Lung (tissue), 11 donors: ENCODE measurements at regions not wholly inside any gene's neighbourhood (a gene's known extent, or its start where the extent isn't known, plus 50 kb on each side); places are given as distances from the start of the nearest gene placed in this dataset.

Source experiments
- ATAC-seq: fragments of 200-7000 bp; cut with Tn5 transposase; one replicate; pipeline ENCODE4 v1.9.1; 2020; ENCODE audit warnings: moderate number of reproducible peaks; ENCODE audit not compliant: insufficient read depth, low FRiP score
- DNase-seq, 3 donors: peaks; one replicate each; pipeline ENCODE4 v3.0.0-alpha.2; 2013 to 2017
- H3K27ac ChIP-seq, 2 donors: one replicate each; pipeline ENCODE4 v1.5.1; 2013; ENCODE audit warnings: mild to moderate bottlenecking in 2 of 2, moderate library complexity in 2 of 2, control low read depth in 1 of 2, inconsistent platforms in 1 of 2, low read depth in 1 of 2, low read length in 1 of 2
- H3K27me3 ChIP-seq, 3 donors: one replicate each; pipeline ENCODE4 v1.5.1; 2013; ENCODE audit warnings: low read length in 2 of 3; ENCODE audit not compliant: control insufficient read depth in 3 of 3, insufficient read depth in 3 of 3
- H3K36me3 ChIP-seq, 4 donors: one replicate each; pipeline ENCODE4 v1.5.1; 2013; ENCODE audit warnings: low read length in 4 of 4, mild to moderate bottlenecking in 1 of 4, moderate library complexity in 1 of 4; ENCODE audit not compliant: control insufficient read depth in 4 of 4, insufficient read depth in 4 of 4
- H3K4me1 ChIP-seq, 5 donors: one replicate each; pipeline ENCODE4 v1.5.1; 2013; ENCODE audit warnings: low read length in 5 of 5, mild to moderate bottlenecking in 2 of 5, moderate library complexity in 1 of 5; ENCODE audit not compliant: control insufficient read depth in 5 of 5, insufficient read depth in 5 of 5
- H3K4me3 ChIP-seq: one replicate; pipeline ENCODE4 v1.5.1; 2013; ENCODE audit warnings: mild to moderate bottlenecking, control low read depth, moderate library complexity
- H3K9ac ChIP-seq, 2 donors: one replicate each; pipeline ENCODE4 v1.5.1; 2013; ENCODE audit warnings: low read length in 2 of 2, control low read depth in 1 of 2; ENCODE audit not compliant: insufficient read depth in 1 of 2
- H3K9me3 ChIP-seq, 4 donors: one replicate each; pipeline ENCODE4 v1.5.1; 2013; ENCODE audit warnings: low read length in 3 of 4, mild to moderate bottlenecking in 1 of 4, moderate library complexity in 1 of 4; ENCODE audit not compliant: control insufficient read depth in 4 of 4, insufficient read depth in 3 of 4
- CTCF ChIP-seq: IDR thresholded peaks from 2 replicates; pipeline ENCODE4 v1.5.1; 2012; ENCODE audit warnings: mild to moderate bottlenecking; ENCODE audit errors: control extremely low read depth, extremely low read depth
- WGBS, 2 donors: extraction: QIAGEN DNeasy Blood & Tissue Kit; methylation state at CpG; one replicate each; pipeline ENCODE4 v1.1.7; 2013; 5-methylcytosine and 5-hydroxymethylcytosine counted together
- donor health status: control.
- donor health status: control.
- donor health status: Bipolar disorder and iron deficiency.
- donor health status: healthy.
- donor health status: DM: yes; HTN: yes; CAD: no.

GRCh38 chr5:62065050-62065449 is 241.0 kb upstream of the KIF2A start:
- no peak overlapping the region for H3K4me3 ChIP-seq
- no peak for TF ChIP-seq CTCF
- H3K27me3 ChIP-seq = peaks cover 0 to 7% (median 3%) of the 10 kb centered on the region in 3 donors
- no peak overlapping the region for H3K9ac ChIP-seq
- no peaks in the 10 kb centered on the region for H3K36me3 ChIP-seq
- DNase-seq = no peak
- peaks cover 0 to 3% (median 0%) of the 10 kb centered on the region in 4 donors for H3K9me3 ChIP-seq
- 70 to 73% methylated on average over 4 of the region's 4 CpGs for WGBS, 2 donors
- H3K4me1 ChIP-seq = no peaks in the 10 kb centered on the region
- ATAC-seq = no peak
- H3K27ac ChIP-seq = no peak overlapping the region

- TF ChIP-seq CTCF = no peak
- Histone ChIP-seq H3K4me3 (no peak overlapping the region), H3K4me1 (no peaks in the 10 kb centered on the region), H3K9me3 (peaks cover 0 to 3% (median 0%) of the 10 kb centered on the region in 4 donors), H3K9ac (no peak overlapping the region), H3K27me3 (peaks cover 0 to 7% (median 3%) of the 10 kb centered on the region in 3 donors), H3K27ac (no peak overlapping the region), H3K36me3 (no peaks in the 10 kb centered on the region)
- no peak for DNase-seq
- ATAC-seq = no peak
Measured at GRCh38 chr5:62066761-62067277, 239.2 kb upstream of the KIF2A start.

GRCh38 chr5:62068554-62068953 is 237.5 kb upstream of the KIF2A start:
- Histone ChIP-seq H3K9me3 (peaks cover 0 to 3% (median 0%) of the 10 kb centered on the region in 4 donors), H3K4me1 (no peaks in the 10 kb centered on the region), H3K9ac (no peak overlapping the region), H3K36me3 (no peaks in the 10 kb centered on the region), H3K27me3 (peaks cover 0 to 7% (median 3%) of the 10 kb centered on the region in 3 donors), H3K27ac (no peak overlapping the region), H3K4me3 (no peak overlapping the region)
- TF ChIP-seq CTCF = no peak
- DNase-seq (no peak), ATAC-seq (no peak)
- WGBS, 2 donors = 84 to 89% methylated on average over 3 of the region's 3 CpGs

- TF ChIP-seq CTCF = no peak
- 65 to 89% methylated on average over 4 of the region's 4 CpGs for WGBS, 2 donors
- Histone ChIP-seq H3K4me3 (no peak overlapping the region), H3K9ac (no peak overlapping the region), H3K4me1 (no peaks in the 10 kb centered on the region), H3K36me3 (no peaks in the 10 kb centered on the region), H3K27ac (no peak overlapping the region), H3K27me3 (peaks cover 0 to 3% (median 0%) of the 10 kb centered on the region in 3 donors), H3K9me3 (peaks cover 0 to 4% (median 0%) of the 10 kb centered on the region in 4 donors)
- ATAC-seq = no peak
- no peak for DNase-seq
Measured at GRCh38 chr5:62077387-62077786, 228.6 kb upstream of the KIF2A start.
